Suprapubic skin (tissue), 3 donors: ENCODE measurements at regions not wholly inside any gene's neighbourhood (a gene's known extent, or its start where the extent isn't known, plus 50 kb on each side); places are given as distances from the start of the nearest gene placed in this dataset.

Experiments
- EP300 ChIP-seq: sonication (generic); formaldehyde crosslinking; IDR thresholded peaks from one replicate; pipeline ENCODE4 v1.6.1; 2017; ENCODE audit warnings: antibody characterized with exemption
- POLR2A ChIP-seq, 2 donors: fragments of 450-650 bp; IDR thresholded peaks; one replicate each; pipeline ENCODE4 v1.6.1; 2017; ENCODE audit warnings: antibody characterized with exemption in 2 of 2, mild to moderate bottlenecking in 2 of 2, moderate library complexity in 2 of 2
- TF ChIP-seq, protein P1 (sequence below), 2 donors: fragments of 200-600 bp in 1 of 2; fragments of 450-650 bp in 1 of 2; sonication (generic) in 1 of 2; IDR thresholded peaks; one replicate each; pipeline ENCODE4 v1.5.1; 2016 to 2019; ENCODE audit warnings: antibody characterized with exemption in 2 of 2, mild to moderate bottlenecking in 1 of 2, moderate library complexity in 1 of 2

DNA sequence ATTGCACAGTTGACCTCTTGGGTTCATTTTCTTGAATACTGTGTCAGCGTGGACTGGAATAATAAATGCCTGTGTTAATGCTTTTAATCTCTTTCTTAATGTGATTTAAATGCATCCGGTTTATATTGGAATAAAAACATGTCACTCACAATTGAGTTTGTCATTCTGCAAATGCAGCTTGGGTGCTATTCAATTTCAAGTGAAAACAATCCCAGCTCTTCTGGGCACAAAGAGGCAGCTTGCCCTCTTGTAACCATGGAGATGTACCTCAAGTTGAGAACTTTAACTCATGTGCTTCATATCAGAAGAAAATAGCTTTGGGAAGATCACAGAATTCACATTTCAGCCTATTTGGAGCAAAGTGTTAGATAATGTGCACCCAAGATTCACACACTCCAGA is 355.7 kb upstream of the GNPDA2 start:
- TF ChIP-seq, protein P1, sequence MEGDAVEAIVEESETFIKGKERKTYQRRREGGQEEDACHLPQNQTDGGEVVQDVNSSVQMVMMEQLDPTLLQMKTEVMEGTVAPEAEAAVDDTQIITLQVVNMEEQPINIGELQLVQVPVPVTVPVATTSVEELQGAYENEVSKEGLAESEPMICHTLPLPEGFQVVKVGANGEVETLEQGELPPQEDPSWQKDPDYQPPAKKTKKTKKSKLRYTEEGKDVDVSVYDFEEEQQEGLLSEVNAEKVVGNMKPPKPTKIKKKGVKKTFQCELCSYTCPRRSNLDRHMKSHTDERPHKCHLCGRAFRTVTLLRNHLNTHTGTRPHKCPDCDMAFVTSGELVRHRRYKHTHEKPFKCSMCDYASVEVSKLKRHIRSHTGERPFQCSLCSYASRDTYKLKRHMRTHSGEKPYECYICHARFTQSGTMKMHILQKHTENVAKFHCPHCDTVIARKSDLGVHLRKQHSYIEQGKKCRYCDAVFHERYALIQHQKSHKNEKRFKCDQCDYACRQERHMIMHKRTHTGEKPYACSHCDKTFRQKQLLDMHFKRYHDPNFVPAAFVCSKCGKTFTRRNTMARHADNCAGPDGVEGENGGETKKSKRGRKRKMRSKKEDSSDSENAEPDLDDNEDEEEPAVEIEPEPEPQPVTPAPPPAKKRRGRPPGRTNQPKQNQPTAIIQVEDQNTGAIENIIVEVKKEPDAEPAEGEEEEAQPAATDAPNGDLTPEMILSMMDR (IDR thresholded peaks at IDR 0.05): no peak
- TF ChIP-seq POLR2A (IDR thresholded peaks at IDR 0.05) (no peak), EP300 (no peak)
